ENCODE measurements at regions not wholly inside any gene's neighbourhood (a gene's known extent, or its start where the extent isn't known, plus 50 kb on each side); places are given as distances from the start of the nearest gene placed in this dataset.

DNA sequence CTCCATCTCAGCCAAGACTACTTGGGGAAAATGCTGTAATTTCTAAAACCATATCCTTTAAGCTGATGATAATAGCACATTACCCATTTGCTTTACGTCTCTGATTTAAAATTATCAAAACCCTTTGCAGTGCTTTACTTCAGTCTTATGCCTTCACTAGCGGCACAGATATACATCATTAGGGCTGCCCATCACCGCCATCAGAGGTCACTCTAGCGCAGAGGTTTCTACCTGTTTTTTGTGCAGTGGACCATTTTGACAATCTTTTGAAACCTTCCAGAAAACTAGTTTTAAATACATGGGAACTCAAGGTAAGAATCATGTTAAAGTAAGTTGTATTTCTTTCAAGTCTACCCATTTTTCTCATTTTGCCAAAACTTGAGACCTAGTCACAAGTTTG, 592.5 kb downstream of the PPARGC1A start:
- H3K27me3 ChIP-seq (ENCODE audit: control insufficient read depth, low read length): no peaks in the 10 kb centered on the region
- H3K4me2 ChIP-seq (ENCODE audit: low read length): no peak overlapping the region
- no peaks in the 10 kb centered on the region for H4K20me1 ChIP-seq (ENCODE audit: control insufficient read depth, insufficient read depth, low read depth, low read length)
- H3K79me2 ChIP-seq (ENCODE audit: control insufficient read depth, low read length): no peaks in the 10 kb centered on the region
- no peaks in the 10 kb centered on the region for H3F3A ChIP-seq (ENCODE audit: control insufficient read depth, insufficient read depth)
- H3K36me3 ChIP-seq (ENCODE audit: control insufficient read depth, low read length): no peaks in the 10 kb centered on the region
- no peaks in the 10 kb centered on the region for H3K9me3 ChIP-seq (ENCODE audit: control insufficient read depth, insufficient read depth, low read length)
- TF ChIP-seq, protein P1, sequence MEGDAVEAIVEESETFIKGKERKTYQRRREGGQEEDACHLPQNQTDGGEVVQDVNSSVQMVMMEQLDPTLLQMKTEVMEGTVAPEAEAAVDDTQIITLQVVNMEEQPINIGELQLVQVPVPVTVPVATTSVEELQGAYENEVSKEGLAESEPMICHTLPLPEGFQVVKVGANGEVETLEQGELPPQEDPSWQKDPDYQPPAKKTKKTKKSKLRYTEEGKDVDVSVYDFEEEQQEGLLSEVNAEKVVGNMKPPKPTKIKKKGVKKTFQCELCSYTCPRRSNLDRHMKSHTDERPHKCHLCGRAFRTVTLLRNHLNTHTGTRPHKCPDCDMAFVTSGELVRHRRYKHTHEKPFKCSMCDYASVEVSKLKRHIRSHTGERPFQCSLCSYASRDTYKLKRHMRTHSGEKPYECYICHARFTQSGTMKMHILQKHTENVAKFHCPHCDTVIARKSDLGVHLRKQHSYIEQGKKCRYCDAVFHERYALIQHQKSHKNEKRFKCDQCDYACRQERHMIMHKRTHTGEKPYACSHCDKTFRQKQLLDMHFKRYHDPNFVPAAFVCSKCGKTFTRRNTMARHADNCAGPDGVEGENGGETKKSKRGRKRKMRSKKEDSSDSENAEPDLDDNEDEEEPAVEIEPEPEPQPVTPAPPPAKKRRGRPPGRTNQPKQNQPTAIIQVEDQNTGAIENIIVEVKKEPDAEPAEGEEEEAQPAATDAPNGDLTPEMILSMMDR (IDR thresholded peaks at IDR 0.05; ENCODE audit: low read depth, low read length, poor library complexity, severe bottlenecking): no peak
- TF ChIP-seq EZH2phosphoT487 (IDR thresholded peaks at IDR 0.05; ENCODE audit: borderline replicate concordance, low read length): no peak
- H3K4me3 ChIP-seq (ENCODE audit: low read length): no peak overlapping the region
- peaks cover under 1% of the 10 kb centered on the region for H3K4me1 ChIP-seq (ENCODE audit: control insufficient read depth, low read length)
- H3K27ac ChIP-seq (ENCODE audit: low read depth, low read length): no peak overlapping the region
- H3K9me2 ChIP-seq (replicated peaks; ENCODE audit: control insufficient read depth, low read length): no peaks in the 10 kb centered on the region

DNA sequence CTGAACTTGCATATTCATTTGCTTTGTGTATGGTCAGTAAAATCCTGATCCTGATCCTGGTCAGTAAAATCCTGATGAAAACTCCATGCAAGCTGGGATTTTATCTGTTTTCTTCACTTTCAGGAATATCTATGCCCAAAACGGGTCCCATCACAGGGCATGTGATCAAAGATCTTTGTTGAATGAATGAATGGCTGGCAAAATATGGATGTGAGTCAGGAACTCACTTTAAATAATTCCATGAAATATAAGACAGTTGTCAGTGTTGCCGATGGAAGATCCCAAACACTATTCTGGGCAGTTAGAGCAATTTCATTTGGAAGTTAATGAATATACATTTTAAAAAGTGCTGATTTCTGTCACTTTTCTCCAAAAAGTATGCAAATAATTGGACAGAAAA, 598.4 kb downstream of the GBA3 start:
- no peak for TF ChIP-seq EZH2phosphoT487 (IDR thresholded peaks at IDR 0.05; ENCODE audit: borderline replicate concordance, low read length)
- TF ChIP-seq, protein P1 (IDR thresholded peaks at IDR 0.05; ENCODE audit: low read depth, low read length, poor library complexity, severe bottlenecking): no peak
- no peaks in the 10 kb centered on the region for H3K79me2 ChIP-seq (ENCODE audit: control insufficient read depth, low read length)
- H3K27me3 ChIP-seq (ENCODE audit: control insufficient read depth, low read length): no peaks in the 10 kb centered on the region
- no peaks in the 10 kb centered on the region for H3K9me3 ChIP-seq (ENCODE audit: control insufficient read depth, insufficient read depth, low read length)
- no peak overlapping the region for H3K27ac ChIP-seq (ENCODE audit: low read depth, low read length)
- H3K9me2 ChIP-seq (replicated peaks; ENCODE audit: control insufficient read depth, low read length): no peaks in the 10 kb centered on the region
- no peak overlapping the region for H3K4me3 ChIP-seq (ENCODE audit: low read length)
- peaks cover 18% of the 10 kb centered on the region for H3K4me1 ChIP-seq (ENCODE audit: control insufficient read depth, low read length)
- H3F3A ChIP-seq (ENCODE audit: control insufficient read depth, insufficient read depth): no peaks in the 10 kb centered on the region
- H3K4me2 ChIP-seq (ENCODE audit: low read length): peak overlapping the region; percentile 25
- no peaks in the 10 kb centered on the region for H3K36me3 ChIP-seq (ENCODE audit: control insufficient read depth, low read length)
- no peaks in the 10 kb centered on the region for H4K20me1 ChIP-seq (ENCODE audit: control insufficient read depth, insufficient read depth, low read depth, low read length)

DNA sequence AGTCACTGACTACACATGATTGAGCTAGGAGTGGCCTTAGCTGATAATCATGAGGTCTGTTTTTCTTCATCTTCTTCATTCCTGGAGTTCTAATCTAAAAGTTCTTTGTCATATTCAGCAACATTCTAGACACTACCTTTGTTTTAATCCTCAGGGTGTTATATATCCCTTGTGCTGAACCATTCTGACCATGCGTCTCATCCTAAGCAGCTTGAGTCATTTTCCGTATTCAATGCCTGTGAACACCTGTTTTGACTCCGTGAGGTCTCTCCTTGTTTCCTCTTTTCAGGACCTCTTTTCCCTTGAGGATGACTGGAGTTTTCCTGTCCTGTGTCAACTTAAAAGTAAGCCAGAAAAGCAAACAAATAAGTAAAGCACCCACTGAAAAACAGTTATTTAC, 597.9 kb downstream of the GBA3 start:
- Histone ChIP-seq H3K4me3 (ENCODE audit: low read length) (no peak overlapping the region), H3K27me3 (ENCODE audit: control insufficient read depth, low read length) (no peaks in the 10 kb centered on the region), H3K27ac (ENCODE audit: low read depth, low read length) (no peak overlapping the region), H3K4me2 (ENCODE audit: low read length) (no peak overlapping the region), H3K9me2 (replicated peaks; ENCODE audit: control insufficient read depth, low read length) (no peaks in the 10 kb centered on the region), H3K4me1 (ENCODE audit: control insufficient read depth, low read length) (peaks cover 18% of the 10 kb centered on the region), H4K20me1 (ENCODE audit: control insufficient read depth, insufficient read depth, low read depth, low read length) (no peaks in the 10 kb centered on the region), H3K36me3 (ENCODE audit: control insufficient read depth, low read length) (no peaks in the 10 kb centered on the region), H3K79me2 (ENCODE audit: control insufficient read depth, low read length) (no peaks in the 10 kb centered on the region), H3K9me3 (ENCODE audit: control insufficient read depth, insufficient read depth, low read length) (no peaks in the 10 kb centered on the region), H3F3A (ENCODE audit: control insufficient read depth, insufficient read depth) (no peaks in the 10 kb centered on the region)
- no peak for TF ChIP-seq EZH2phosphoT487 (IDR thresholded peaks at IDR 0.05; ENCODE audit: borderline replicate concordance, low read length)
- TF ChIP-seq, protein P1 (IDR thresholded peaks at IDR 0.05; ENCODE audit: low read depth, low read length, poor library complexity, severe bottlenecking): no peak
